ENCODE measurements at regions not wholly inside any gene's neighbourhood (a gene's known extent, or its start where the extent isn't known, plus 50 kb on each side); places are given as distances from the start of the nearest gene placed in this dataset.
"Not testable (repeated sequence)": the region's sequence is repeated elsewhere in the genome, so short reads cannot be mapped to it uniquely, and the experiment has no call there.

DNA sequence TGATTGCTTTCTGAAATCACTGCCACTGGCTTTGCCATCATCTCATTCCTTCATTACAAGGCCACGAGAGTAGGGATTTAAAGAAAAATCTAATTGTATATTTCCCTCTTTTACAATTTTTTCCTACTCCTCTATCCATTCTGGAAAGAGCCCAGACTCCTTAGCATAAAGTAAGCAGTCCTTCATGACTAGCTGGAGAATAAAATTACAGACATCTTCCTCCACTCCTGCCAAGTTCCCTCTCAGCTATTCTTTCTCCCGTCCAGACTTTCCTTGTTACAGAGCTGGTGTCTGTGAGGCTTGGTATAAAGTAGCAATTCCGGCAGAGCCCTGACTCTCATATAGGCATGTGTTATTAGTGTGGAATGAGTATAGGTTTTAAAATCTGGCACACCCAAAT lies 806.8 kb downstream of the PLCL1 start:
- no peak for DNase-seq

DNA sequence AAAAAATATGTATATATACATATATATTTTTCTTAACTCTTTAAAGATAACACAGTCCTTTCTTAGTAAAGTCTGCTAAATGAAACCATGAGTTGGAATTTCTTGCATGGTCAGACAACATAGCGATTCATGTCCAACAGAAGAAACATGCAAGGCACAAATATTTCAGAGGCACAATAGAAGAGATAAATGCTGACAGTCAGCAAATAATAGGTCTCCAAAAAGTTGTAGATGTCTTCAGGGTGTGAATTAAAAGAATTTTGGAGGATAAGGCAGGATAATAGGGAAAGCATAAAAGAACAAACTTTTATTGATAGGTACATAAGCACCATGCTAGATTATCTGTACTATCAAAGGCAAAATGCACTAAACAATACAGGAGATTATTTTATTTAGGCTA lies 800.2 kb downstream of the PLCL1 start:
- no peak for DNase-seq

DNA sequence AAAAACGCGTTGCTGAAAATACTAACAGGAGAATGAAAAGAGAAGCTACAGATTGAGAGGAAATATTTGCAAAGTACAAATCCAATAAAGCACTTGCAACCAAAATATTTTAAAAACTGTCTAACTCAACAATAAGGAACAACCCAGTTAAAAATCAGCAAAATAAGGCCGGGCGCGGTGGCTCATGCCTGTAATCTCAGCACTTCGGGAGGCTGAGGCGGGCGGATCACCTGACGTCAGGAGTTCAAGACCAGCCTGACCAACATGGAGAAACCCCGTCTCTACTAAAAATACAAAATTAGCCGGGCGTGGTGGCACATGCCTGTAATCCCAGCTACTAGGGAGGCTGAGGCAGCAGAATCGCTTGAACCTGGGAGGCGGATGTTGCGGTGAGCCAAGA lies 798.6 kb downstream of the PLCL1 start:
- DNase-seq, result not testable (repeated sequence)

DNA sequence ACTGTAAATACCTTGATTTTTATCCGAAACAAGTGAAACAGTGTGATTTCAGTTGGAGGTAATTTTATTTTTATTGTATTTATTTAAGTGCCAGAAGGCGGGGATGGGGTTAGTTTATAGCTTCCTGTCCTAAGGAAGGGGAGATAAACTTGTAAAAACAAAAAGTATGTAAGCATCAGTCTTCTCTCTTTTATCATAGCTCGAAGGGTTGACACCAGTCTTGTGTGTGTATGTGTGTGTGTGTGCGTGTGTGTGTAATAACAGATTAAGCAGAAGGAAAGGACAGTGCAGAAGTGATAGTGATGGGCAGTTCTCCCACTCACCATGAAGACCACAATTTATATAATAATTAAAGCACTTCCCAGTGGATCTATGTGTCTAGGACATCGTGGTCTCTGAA lies 793.3 kb downstream of the PLCL1 start:
- no peak for DNase-seq

DNA sequence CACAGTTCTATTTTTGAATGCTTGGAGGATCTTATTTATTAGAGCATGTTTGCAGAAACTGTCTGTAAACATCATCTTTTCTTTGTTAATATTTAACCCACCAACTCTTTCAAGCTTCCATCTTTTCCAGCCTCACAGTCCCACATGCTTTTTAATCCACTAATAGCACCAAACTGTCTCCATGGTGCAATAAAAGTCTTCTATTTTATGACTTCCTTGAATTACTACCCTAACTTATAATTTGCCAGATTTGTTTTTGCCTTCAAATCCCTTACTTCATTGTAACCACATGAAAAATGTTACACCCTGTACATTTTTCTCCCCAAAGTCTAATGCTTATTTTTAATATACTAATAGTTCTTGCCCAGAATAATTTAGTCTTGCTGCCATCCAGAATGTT lies 792.6 kb downstream of the PLCL1 start:
- no peak for DNase-seq

DNA sequence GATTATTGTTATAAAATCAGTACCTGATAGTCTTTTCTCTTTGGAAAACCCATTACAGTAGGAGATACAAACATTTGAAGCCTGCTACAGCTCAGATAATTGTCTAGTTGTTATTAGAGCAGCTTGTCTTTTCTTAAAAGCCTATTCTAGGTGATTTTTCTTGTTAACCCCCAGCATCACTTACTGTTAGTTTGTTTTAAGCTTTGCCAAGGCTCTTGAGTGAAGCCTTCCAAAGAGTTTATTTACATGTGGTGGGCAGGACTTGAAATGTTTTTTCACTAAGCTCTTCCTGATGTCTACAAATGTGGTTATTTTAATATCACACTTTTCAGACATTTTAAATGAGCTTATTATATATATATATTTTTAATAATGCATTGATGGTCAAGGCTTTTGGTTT lies 791.3 kb downstream of the PLCL1 start:
- DNase-seq, result no peak

DNA sequence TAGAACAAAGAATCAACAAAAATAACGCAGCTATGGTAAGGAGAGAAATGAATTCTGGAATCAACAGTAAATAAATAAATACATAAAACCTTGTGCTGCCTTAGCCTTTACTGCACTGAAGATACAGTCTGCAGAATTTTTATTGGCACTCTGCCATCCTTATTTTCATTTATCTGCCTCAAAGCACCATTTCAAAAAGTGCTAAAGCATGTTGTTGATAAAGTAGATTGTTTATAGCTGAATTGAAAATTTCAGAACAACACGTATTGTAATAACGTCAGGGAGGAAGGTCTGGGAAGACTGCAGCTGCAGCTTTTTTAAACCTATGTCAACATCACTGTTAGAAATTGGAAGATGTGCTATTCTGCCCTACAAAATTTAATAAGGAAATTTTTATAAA lies 787.2 kb downstream of the PLCL1 start:
- no peak for DNase-seq

DNA sequence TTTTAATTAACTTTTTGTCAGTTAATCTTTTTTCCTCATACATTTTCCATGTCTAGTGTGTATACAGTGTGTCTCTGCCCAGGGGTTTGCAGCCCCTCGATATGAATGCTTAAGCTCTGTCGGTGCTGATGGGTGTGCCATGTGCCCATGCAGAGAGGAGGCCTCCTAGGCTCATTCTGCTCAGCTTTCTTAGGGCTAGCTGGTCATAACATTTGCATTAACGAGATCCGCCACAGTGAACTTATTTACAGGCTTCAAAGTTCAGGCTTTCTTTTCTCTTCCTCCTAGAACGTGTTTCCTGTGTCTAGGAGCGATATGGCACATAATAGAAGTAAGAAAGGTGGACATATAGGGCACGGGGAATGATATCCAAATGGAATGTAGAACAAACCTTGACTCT lies 783.3 kb downstream of the PLCL1 start:
- no peak for DNase-seq

DNA sequence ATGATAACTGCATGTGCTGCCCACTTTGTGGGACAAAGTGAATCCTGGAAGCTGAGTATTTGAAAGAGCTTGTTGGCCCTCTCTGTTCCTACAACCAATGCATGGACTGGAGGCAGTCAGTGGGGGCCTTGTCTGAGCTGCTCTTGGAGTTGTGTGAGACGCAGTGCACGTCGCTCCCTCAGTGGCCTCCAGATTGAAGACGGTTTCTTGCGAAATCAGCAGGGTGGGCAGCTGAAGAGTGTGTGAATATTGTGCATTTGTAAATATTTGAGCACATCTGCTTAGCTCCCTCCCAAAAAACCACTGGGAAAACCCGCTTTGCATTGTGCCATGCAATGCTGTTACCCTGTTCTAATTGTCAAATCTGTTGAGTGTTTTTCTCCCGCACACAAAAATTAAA lies 782.8 kb downstream of the PLCL1 start:
- DNase-seq, result no peak

DNA sequence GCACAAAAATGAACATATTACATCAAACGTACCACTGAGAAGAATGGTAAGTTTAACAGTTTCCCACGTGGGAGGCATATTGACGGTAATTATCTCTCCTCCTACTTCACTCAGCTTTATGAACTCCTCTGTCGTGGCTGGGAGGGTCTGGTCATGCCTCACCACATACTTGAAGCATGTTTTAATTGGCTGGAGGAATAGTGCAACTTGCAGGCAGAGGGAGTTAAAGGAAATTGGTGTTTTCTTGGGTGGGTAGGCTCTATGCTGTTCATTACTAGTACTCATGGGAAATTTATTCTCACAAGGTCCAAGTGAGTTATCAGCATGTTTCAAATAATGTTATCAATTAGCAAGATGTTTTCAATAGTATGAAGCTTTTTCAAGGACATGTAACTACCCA lies 767.0 kb downstream of the PLCL1 start:
- no peak for DNase-seq

DNA sequence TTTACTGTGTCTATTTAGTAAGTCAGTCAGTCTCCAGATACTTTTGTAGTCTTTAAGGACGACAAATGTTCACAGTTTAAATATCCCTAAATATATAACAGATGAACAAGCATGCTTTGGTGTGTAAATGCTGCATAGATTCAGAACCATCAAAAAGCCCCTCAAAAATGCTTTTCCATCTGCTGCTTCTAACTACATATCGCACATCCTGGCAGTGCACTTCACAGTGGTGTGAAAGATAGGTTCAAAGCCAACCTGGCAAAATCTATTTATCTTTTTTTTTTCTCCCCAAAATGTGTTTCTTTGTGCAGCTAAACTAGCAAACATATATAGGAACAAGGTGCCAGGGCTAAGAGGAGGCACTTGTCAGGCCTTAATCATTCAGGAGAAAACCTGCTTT lies 753.8 kb downstream of the PLCL1 start:
- no peak for DNase-seq

DNA sequence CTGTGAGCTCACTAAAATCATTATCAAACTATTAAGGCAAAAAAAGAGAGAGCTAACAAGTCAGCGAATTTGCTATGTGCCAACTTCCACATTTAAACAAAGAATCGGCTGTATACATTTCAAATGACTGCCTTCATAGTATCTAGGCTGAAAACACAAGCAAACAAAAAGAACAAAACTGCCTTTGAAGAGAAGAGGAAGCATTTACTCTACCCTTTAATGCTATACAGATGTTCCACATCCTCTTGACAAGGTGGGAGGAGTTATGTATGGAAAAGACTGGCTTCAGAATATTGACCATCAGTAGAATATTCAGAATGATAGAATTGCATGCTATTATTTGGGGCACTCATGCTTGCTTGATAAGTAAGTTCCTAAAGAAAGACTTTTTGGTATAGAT lies 741.7 kb downstream of the PLCL1 start:
- DNase-seq, result no peak

DNA sequence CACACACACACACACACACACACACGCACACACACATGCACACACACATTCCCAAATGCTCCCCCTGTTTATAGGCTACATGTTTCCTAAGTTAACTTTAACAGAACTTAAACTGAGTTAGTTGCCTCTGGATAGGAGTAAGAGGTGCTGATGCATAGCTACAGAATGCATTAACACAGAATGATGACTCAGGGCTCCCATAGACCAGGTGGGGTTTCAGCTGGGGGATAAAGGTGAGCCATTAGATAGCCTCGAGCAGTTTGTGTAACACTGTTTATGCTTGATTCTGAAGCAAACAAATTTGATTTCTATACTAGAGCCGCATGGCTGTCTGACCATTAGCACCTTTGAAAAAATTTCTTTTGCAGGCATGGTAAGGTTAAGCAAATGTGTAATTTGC lies 741.0 kb downstream of the PLCL1 start:
- DNase-seq, result no peak

DNA sequence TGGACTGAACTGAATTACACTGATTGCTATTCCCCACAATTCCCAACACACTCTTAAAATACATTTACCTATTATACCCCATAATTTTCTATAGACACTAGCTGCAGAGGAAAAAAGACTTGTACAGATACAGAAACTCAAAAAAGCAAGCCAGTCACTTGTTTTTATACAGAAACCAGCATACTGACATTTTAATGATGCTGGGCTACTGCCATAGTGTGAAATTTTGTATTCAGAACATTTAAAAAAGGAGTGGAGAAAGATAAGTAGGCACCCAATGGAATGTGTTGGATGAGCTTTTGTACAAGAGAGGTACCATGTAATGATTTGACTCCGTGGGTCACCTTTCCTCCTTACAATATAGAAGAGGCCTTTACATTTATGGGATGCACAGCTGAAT lies 740.1 kb downstream of the PLCL1 start:
- no peak for DNase-seq

DNA sequence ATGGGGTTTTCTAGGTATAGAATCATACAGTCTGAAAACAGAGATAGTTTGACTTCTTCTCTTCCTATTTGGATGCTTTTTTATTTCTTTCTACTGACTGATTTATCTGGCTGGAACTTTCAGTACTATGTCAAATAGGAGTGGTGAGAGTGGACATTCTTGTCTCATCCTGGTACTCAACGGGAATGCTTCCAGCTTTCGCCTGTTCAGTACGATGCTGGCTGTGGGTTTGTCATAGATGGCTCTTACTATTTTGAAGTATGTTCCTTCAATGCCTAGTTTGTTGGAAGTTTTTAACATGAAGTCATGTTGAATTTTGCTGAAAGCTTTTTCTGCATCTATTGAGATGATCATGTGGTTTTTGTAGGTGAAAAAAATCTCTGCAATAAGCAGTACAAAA lies 730.4 kb downstream of the PLCL1 start:
- no peak for DNase-seq

DNA sequence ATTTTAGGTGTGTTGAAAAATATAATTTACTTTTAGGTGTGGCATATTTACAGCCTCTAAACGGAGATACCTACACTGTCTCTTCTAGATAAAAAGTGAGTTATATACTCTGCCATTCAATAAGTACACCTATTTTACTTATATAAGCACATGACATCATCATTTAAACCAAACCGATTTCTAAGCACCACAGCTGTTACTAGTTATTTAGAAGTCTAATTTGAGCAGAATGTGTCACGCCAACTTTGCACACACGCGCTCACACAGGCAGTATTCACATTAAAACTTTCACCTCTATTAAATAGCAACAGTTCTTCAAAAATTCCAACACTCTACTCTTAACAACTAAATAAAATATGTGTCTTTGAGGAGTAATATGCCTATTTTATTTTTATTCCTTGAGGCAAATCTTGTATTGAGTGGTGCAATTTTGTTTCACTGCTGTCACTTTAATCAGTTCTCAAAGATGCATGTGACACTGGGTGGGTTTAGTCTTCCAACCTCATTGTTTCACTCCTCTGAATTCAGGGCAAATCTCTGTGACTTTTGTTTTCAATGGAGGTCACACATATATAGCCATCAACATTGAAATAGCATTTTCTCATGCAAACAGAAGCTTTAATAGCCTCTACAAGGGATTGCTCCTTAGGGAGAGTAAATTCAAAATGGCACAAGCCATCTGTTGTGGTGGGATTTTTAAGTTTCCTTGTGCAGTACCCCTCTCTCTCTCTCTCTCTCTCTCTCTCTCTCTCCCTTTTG lies 721.0 kb downstream of the PLCL1 start:
- DNase-seq, result no peak

DNA sequence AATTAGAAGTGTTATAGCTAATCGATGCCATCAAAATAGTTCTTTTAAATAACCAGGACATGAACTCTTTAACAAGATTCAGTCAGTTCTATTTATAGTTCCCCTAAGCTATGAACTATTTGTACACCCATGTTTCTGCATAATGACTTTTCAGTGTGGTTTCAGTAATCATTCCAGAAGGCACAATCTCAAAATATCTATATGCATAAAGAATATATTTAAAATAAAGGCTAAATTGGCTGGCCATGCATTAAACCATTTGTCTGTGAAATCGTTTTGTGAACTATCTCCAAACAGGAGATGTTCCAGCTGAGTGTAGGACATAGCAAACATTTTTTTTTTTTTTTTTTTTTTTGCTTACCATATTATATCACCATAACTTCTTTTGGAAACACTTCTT lies 719.3 kb downstream of the PLCL1 start:
- no peak for DNase-seq

DNA sequence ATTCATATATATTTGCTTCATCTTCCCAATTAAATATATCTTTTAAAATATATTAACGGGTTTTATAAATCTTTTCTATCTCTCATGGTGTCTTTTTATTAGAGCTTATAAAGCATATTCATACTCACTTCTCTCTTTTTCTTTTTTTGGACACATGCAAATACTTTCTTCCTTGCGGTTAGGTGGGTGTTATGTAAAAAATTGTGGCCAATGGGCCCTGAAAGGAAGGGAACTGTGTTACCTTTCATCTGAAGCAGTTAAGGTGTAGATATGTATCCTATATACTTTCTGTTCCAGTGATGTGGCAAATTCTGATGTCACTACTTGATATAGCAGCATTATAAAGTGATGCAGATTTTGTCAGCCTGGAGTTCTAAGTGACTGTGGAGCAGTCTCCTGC lies 714.5 kb downstream of the PLCL1 start:
- DNase-seq, result no peak

DNA sequence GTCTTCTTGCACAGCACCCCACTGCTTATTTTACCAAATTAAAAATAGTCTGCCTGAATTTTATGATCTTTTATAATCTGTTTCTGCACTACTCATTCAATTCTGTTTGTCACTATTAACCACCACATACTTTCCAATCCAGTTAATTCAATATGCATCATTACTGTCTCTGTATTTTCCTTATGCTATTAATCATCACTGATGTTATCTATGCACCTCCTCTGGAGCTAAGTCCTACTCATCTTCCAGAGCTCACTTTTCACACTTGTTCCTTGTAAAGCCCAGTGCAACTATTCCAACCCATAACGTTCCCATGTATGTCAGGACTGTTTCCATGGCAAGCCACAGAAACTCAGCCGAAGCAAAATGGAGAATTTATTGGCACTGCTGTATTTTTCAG lies 713.6 kb downstream of the PLCL1 start:
- DNase-seq, result no peak

DNA sequence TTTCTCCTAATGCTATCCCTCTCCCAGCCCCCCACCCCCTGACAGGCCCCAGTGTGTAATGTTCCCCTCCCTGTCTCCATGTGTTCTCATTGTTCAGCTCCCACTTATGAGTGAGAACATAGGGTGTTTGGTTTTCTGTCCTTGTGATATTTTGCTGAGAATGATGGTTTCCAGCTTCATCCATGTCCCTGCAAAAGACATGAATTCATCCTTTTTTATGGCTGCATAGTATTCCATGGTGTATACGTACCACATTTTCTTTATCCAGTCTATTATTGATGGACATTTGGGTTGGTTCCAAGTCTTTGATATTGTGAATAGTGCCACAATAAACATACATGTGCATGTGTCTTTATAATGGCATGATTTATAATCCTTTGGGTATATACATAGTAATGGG lies 704.2 kb downstream of the PLCL1 start:
- not testable (repeated sequence) for DNase-seq

DNA sequence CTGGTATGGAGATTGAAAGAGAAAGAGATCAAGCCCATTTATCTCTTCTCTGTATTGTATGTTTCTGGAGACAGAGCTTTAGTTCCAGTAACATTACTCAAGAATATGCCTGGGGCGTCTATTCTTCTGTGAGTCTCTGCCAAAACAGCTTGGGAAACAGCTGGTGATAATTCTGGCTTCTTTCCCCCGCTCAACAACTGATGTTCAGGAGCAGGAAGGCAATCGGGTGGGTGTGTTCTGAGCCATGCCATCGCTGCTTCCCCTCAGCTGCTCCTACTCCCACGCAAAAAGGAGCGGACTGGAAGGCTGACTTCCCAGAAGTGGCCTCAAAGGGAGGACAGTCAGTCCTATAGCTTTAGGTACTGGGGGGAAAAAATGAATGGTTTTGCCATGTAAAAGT lies 695.1 kb downstream of the PLCL1 start:
- no peak for DNase-seq

DNA sequence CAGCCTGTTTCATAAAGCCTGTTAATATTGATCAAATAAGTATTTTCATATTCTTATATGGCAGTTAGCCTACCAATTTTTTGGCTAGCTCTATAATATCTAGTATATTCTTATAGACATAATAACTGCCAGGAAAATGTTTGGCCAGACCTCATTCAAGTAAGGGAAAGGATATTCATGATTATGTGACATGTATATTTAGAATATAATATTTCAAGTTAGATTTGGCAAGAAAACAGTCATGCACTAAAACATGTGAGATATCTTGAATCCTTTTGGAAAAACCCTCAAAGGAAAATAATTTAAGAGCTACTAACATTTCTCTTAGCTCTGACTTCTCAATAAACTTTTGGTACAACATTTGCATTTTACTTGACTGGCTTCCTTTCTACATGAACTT lies 694.1 kb downstream of the PLCL1 start:
- DNase-seq, result no peak

DNA sequence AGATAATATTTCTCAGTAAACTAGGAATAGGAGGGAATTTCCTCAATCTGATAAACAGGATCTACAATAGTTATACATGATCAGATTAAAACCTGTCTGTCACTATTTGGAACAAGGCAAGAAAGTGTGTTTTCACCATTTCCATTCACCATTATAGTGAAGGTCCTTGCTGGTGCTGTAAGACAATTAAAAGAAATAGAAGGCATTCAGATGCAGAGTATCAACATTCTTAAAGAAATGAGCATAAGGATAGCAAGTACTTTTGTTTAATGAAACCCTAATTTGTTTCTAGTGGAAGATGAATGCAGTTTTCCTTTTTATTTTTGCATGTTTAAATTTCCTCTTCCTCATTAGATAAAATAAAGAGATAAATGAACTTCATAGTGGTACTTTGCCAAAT lies 693.7 kb downstream of the PLCL1 start:
- no peak for DNase-seq

DNA sequence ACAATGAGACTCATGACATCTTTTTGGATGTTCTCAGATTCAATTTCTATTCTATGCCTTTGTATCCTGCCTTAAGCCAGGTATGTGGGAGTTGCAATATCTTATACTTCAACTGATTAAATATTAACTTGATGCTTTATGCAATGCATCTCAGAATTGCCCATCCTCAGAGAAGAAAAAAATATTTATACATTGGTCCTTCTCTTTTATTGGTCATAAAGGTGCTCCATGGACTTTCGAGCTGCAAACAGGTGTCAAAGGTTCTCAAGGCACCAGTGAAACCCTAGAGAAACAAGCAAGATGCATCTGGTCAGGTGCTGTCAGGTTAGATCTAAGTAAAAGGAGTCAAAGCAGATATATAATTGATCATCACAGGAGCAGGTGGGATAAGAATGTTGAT lies 690.5 kb downstream of the PLCL1 start:
- no peak for DNase-seq

DNA sequence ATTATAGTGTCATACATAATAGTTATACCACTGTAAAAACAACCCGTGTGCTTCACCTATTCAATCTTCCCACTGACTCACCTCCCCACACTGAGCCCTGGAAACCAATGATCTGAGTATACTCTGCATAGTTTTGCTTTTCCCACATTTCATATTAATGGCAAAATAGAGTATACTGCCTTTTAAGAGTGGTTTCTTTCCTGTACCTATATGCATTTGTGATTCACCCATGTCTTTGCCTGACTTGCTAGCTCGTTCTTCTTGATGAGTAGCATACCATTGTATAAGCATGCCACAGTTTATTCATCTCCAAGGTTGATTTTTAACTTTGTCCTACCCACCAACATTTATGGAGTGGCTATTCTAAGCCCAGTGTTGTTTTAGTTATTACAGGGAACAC lies 686.4 kb downstream of the PLCL1 start:
- no peak for DNase-seq

DNA sequence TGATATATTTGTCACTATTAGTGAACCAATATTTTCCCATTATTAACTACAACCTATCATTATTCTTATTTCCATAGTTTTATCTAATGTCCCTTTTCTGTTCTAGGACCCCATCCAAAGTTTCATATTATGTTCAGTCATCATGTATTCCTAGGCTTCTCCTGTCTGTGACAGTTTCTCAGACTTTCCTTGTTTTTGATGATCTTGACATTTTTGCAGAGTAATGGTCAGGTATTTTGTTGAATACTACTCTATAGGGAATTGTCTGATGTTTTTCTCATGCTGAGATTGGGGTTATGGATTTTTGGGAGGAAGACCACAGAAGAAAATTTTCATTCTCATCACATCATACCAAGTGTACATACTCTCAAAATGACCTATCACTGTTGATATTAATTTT lies 684.6 kb downstream of the PLCL1 start:
- DNase-seq, result no peak
